AG09319 (cell line): ENCODE measurements at regions not wholly inside any gene's neighbourhood (a gene's known extent, or its start where the extent isn't known, plus 50 kb on each side); places are given as distances from the start of the nearest gene placed in this dataset.

Source experiments
- DNase-seq: peaks from one replicate; pipeline ENCODE4 v3.0.0-alpha.2; 2010; ENCODE audit warnings: low read depth; ENCODE audit errors: extremely low read depth
- CTCF ChIP-seq: IDR thresholded peaks from 2 replicates; pipeline ENCODE4 v1.5.1; 2011; ENCODE audit warnings: low read depth, mild to moderate bottlenecking, inconsistent platforms, low read length, moderate library complexity

- TF ChIP-seq CTCF, result no peak
- DNase-seq, result no peak
Measured at GRCh38 chr2:180231015-180231414, 223.9 kb upstream of the CWC22 start.

- DNase-seq, result no peak
- no peak for TF ChIP-seq CTCF
Measured at GRCh38 chr2:180227461-180227860, 220.4 kb upstream of the CWC22 start.

- no peak for TF ChIP-seq CTCF
- DNase-seq, result no peak
Measured at GRCh38 chr2:180225118-180225517, 218.0 kb upstream of the CWC22 start.

GRCh38 chr2:180222644-180223043 lies 215.5 kb upstream of the CWC22 start:
- DNase-seq, result peak; percentile 72
- TF ChIP-seq CTCF, result no peak

- no peak for DNase-seq
- TF ChIP-seq CTCF, result no peak
Measured at GRCh38 chr2:180219491-180219890, 212.4 kb upstream of the CWC22 start.

GRCh38 chr2:180208841-180209240 lies 201.7 kb upstream of the CWC22 start:
- no peak for DNase-seq
- no peak for TF ChIP-seq CTCF

- no peak for TF ChIP-seq CTCF
- no peak for DNase-seq
Measured at GRCh38 chr2:180205621-180206235, 198.6 kb upstream of the CWC22 start.
